OCI-LY1 (cell line): ENCODE measurements at regions not wholly inside any gene's neighbourhood (a gene's known extent, or its start where the extent isn't known, plus 50 kb on each side); places are given as distances from the start of the nearest gene placed in this dataset.

ENCODE experiments used
- EZH2 ChIP-seq: fragments of 200-600 bp; sonication (generic), shearing (Covaris generic); IDR thresholded peaks from 2 replicates; pipeline ENCODE4 v1.8.0; 2017; ENCODE audit warnings: borderline replicate concordance, mixed run types, mild to moderate bottlenecking, antibody characterized with exemption, low read length, moderate library complexity, mixed read lengths
- TF ChIP-seq, protein P1 (sequence below): fragments of 200-600 bp; sonication (generic), shearing (Covaris generic); IDR thresholded peaks from 2 replicates; pipeline ENCODE4 v1.5.1; 2017; ENCODE audit warnings: mild to moderate bottlenecking, antibody characterized with exemption, low read length, moderate library complexity, mixed read lengths

DNA sequence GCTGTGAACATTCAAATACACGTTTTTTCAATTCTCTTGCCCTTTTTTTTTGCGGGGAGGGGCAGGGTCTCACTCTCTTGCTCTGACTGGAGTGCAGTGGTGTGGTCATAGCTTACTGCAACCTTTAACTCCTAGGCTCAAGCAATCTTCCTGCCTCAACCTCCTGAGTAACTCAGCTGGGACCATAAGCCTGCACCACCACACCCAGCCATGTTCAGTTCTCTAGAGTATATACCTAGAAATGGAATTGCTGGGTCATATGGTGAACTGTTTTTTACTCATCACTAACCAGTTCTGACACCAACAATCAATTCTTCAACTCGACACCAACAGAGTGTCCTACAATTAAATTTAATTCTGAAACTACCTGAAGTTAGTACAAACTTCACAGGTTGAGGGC, 85.5 kb upstream of the ZNF169 start:
- TF ChIP-seq, protein P1, sequence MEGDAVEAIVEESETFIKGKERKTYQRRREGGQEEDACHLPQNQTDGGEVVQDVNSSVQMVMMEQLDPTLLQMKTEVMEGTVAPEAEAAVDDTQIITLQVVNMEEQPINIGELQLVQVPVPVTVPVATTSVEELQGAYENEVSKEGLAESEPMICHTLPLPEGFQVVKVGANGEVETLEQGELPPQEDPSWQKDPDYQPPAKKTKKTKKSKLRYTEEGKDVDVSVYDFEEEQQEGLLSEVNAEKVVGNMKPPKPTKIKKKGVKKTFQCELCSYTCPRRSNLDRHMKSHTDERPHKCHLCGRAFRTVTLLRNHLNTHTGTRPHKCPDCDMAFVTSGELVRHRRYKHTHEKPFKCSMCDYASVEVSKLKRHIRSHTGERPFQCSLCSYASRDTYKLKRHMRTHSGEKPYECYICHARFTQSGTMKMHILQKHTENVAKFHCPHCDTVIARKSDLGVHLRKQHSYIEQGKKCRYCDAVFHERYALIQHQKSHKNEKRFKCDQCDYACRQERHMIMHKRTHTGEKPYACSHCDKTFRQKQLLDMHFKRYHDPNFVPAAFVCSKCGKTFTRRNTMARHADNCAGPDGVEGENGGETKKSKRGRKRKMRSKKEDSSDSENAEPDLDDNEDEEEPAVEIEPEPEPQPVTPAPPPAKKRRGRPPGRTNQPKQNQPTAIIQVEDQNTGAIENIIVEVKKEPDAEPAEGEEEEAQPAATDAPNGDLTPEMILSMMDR = no peak
- TF ChIP-seq EZH2 = no peak
